ENCODE measurements at regions not wholly inside any gene's neighbourhood (a gene's known extent, or its start where the extent isn't known, plus 50 kb on each side); places are given as distances from the start of the nearest gene placed in this dataset.
"Not testable (repeated sequence)": the region's sequence is repeated elsewhere in the genome, so short reads cannot be mapped to it uniquely, and the experiment has no call there.

DNA sequence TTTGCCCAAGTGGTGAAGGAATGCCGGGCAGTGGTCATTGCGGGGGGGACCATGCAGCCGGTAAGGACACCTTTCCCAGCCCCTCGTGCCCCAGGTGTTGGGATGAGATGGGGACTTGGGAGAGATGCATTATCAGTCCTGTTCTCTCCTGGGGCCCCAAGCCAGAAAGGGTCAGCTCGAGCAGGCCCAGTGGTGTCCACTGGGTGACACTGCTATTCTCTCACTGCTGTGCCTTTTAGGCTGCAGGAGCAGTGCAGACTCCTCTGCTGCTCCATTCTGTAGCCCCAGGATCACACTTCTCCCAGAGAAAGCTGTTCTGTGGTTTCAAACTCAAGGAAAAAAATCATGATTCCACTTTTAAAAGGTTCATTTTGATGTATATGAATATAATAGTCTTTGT lies 99.1 kb upstream of the PZP start:
- CTCF ChIA-PET (ENCODE audit: unreplicated experiment); intact Hi-C loops (cut with micrococcal nuclease; ENCODE audit: unreplicated experiment); H3K9me2 ChIP-seq (ENCODE audit: insufficient read depth, low read length); H3K27ac ChIP-seq (ENCODE audit: low read depth, low read length, poor library complexity, severe bottlenecking); H3K79me2 ChIP-seq (ENCODE audit: insufficient read depth, low read depth, low read length); H4K20me1 ChIP-seq (ENCODE audit: insufficient read depth, low read length); H3K4me3 ChIP-seq (ENCODE audit: low read depth, low read length, poor library complexity, severe bottlenecking); H3K4me1 ChIP-seq (ENCODE audit: insufficient read depth, low read length, poor library complexity, severe bottlenecking); POLR2A ChIA-PET; H3K4me2 ChIP-seq (ENCODE audit: low read length); DNase-seq (ENCODE audit: low spot score); H2AFZ ChIP-seq (ENCODE audit: low read length); BruUV-seq (replicated peaks); H3K9me3 ChIP-seq (ENCODE audit: low read length): not testable (repeated sequence)
- peaks cover 11% of the 10 kb centered on the region for H3K36me3 ChIP-seq (ENCODE audit: insufficient read depth, low read length)

DNA sequence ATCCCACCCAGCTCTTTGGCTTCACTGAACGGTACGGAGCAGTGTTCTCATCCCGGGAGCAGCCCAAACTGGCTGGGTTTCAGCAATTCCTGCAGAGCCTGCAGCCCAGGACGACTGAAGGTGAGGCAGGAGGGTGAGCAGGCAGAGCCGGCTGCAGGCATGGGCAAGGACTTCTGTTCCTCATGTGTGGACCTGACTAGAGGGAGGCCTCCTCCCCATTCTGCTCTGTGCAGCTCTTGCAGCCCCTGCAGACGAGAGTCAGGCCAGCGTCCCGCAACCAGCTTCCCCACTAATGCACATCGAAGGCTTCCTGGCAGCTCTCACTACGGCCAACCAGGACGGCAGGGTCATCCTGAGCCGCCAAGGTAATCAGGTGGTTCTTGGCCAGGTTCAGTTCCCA lies 97.8 kb upstream of the PZP start:
- H3K36me3 ChIP-seq (ENCODE audit: insufficient read depth, low read length); H3K4me2 ChIP-seq (ENCODE audit: low read length); H3K4me1 ChIP-seq (ENCODE audit: insufficient read depth, low read length, poor library complexity, severe bottlenecking); DNase-seq (ENCODE audit: low spot score); H3K9me3 ChIP-seq (ENCODE audit: low read length); H3K9me2 ChIP-seq (ENCODE audit: insufficient read depth, low read length); H4K20me1 ChIP-seq (ENCODE audit: insufficient read depth, low read length); BruUV-seq (replicated peaks); H3K27ac ChIP-seq (ENCODE audit: low read depth, low read length, poor library complexity, severe bottlenecking); CTCF ChIA-PET (ENCODE audit: unreplicated experiment); H3K4me3 ChIP-seq (ENCODE audit: low read depth, low read length, poor library complexity, severe bottlenecking); POLR2A ChIA-PET; H2AFZ ChIP-seq (ENCODE audit: low read length); intact Hi-C loops (cut with micrococcal nuclease; ENCODE audit: unreplicated experiment); H3K79me2 ChIP-seq (ENCODE audit: insufficient read depth, low read depth, low read length): not testable (repeated sequence)

DNA sequence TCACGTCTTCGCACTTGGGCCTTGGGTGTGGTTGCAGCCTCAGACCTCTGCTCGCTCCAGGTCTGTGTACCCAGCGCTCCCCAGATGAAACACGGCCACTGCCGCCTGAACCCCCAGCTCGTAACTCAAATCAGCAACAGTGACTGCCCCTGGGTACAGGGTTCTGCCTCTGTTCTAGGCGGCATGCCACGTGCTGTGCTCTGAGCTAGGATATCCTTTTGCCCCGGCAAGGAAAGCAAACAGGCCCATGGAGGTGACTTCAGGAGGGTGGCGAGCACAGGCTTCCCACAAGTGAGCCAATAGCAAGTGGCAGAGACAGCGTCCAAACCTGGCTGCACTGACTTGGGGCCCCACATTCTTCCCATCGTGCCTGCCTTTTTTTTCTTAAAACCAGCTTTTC lies 96.3 kb upstream of the PZP start:
- H3K36me3 ChIP-seq (ENCODE audit: insufficient read depth, low read length); H3K4me3 ChIP-seq (ENCODE audit: low read depth, low read length, poor library complexity, severe bottlenecking); H2AFZ ChIP-seq (ENCODE audit: low read length); CTCF ChIA-PET (ENCODE audit: unreplicated experiment); BruUV-seq (replicated peaks); H3K27ac ChIP-seq (ENCODE audit: low read depth, low read length, poor library complexity, severe bottlenecking); H3K9me2 ChIP-seq (ENCODE audit: insufficient read depth, low read length); H3K9me3 ChIP-seq (ENCODE audit: low read length); H3K4me1 ChIP-seq (ENCODE audit: insufficient read depth, low read length, poor library complexity, severe bottlenecking); intact Hi-C loops (cut with micrococcal nuclease; ENCODE audit: unreplicated experiment); DNase-seq (ENCODE audit: low spot score); H3K79me2 ChIP-seq (ENCODE audit: insufficient read depth, low read depth, low read length); H3K4me2 ChIP-seq (ENCODE audit: low read length); POLR2A ChIA-PET; H4K20me1 ChIP-seq (ENCODE audit: insufficient read depth, low read length): not testable (repeated sequence)

DNA sequence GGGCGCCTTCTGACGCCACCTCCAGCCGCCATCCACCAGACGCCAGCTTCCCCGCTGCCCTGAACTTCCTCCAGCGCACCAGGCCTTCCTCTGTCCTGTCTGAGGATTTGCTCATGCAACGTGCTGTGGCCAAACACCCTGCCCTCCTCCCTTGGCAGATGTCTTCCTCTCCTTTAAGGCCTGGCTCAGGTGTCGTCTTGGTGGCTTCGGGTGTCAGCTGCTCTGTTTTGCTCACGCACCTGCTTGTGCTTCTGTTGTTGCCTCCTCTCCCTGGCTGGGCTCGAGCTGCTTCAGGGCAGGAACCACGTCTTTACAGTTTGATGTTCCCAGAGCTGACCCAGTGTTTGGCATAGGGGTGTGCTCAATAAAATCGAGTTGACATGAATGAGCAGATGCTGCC lies 87.7 kb upstream of the PZP start:
- DNase-seq (ENCODE audit: low spot score); intact Hi-C loops (cut with micrococcal nuclease; ENCODE audit: unreplicated experiment); H3K9me2 ChIP-seq (ENCODE audit: insufficient read depth, low read length); H3K36me3 ChIP-seq (ENCODE audit: insufficient read depth, low read length); CTCF ChIA-PET (ENCODE audit: unreplicated experiment); H3K4me2 ChIP-seq (ENCODE audit: low read length); H3K4me1 ChIP-seq (ENCODE audit: insufficient read depth, low read length, poor library complexity, severe bottlenecking); H3K4me3 ChIP-seq (ENCODE audit: low read depth, low read length, poor library complexity, severe bottlenecking); H3K9me3 ChIP-seq (ENCODE audit: low read length); BruUV-seq (replicated peaks); POLR2A ChIA-PET; H2AFZ ChIP-seq (ENCODE audit: low read length); H4K20me1 ChIP-seq (ENCODE audit: insufficient read depth, low read length); H3K27ac ChIP-seq (ENCODE audit: low read depth, low read length, poor library complexity, severe bottlenecking); H3K79me2 ChIP-seq (ENCODE audit: insufficient read depth, low read depth, low read length): not testable (repeated sequence)

DNA sequence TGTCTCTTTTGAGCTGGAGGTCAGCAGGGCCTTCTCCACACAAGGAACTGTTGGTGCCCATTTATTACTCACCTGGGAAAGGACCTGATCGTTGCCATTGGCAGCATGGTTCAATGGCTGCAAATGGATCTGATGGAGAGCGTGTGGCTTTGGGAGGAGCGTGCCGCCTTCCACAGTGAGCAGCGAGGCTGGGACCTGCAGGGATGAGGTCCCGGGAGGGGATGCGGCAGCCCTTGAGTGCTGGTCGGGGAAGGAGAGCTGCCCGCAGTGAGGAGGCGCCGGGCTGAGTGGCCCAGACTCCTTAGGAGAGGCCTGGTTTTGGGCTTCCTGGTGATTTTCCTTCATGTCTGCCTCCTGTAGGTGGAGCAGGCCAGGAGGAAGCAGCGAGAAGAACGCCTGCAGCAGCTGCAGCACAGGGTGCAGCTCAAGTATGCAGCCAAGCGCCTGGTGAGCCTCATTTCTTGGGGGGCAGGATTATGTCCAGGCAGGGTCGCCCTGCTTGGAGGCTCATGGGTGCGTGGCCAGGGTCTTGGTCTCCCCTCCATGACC lies 86.0 kb upstream of the PZP start:
- CTCF ChIA-PET (ENCODE audit: unreplicated experiment); H2AFZ ChIP-seq (ENCODE audit: low read length); H3K4me3 ChIP-seq (ENCODE audit: low read depth, low read length, poor library complexity, severe bottlenecking); H3K9me2 ChIP-seq (ENCODE audit: insufficient read depth, low read length); H3K4me1 ChIP-seq (ENCODE audit: insufficient read depth, low read length, poor library complexity, severe bottlenecking); BruUV-seq (replicated peaks); H3K4me2 ChIP-seq (ENCODE audit: low read length); intact Hi-C loops (cut with micrococcal nuclease; ENCODE audit: unreplicated experiment); H3K36me3 ChIP-seq (ENCODE audit: insufficient read depth, low read length); DNase-seq (ENCODE audit: low spot score); H3K9me3 ChIP-seq (ENCODE audit: low read length); POLR2A ChIA-PET; H4K20me1 ChIP-seq (ENCODE audit: insufficient read depth, low read length); H3K79me2 ChIP-seq (ENCODE audit: insufficient read depth, low read depth, low read length); H3K27ac ChIP-seq (ENCODE audit: low read depth, low read length, poor library complexity, severe bottlenecking): not testable (repeated sequence)

DNA sequence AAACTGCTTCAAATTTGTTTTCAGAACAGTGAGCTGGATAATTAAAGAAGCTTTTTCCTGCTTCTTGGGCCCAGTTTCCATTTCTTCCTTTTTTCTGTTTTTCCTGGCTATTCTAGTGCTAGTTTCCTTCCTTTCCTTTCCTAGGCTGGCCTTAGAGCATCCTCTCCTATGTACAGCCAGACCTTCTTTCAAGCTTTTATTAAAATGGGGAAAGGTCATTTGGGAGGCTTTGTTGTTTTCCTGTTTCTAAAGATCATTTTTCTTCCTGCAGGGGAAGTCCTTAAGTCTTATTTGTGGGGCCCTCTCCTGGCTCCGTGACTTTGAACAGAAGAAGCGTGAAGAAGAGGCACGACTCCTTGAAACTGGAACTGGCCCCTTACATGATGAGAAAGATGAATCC lies 85.2 kb upstream of the PZP start:
- H3K79me2 ChIP-seq (ENCODE audit: insufficient read depth, low read depth, low read length); H3K9me2 ChIP-seq (ENCODE audit: insufficient read depth, low read length); DNase-seq (ENCODE audit: low spot score); H3K27ac ChIP-seq (ENCODE audit: low read depth, low read length, poor library complexity, severe bottlenecking); H2AFZ ChIP-seq (ENCODE audit: low read length); intact Hi-C loops (cut with micrococcal nuclease; ENCODE audit: unreplicated experiment); H3K36me3 ChIP-seq (ENCODE audit: insufficient read depth, low read length); H3K4me2 ChIP-seq (ENCODE audit: low read length); H3K4me3 ChIP-seq (ENCODE audit: low read depth, low read length, poor library complexity, severe bottlenecking); H4K20me1 ChIP-seq (ENCODE audit: insufficient read depth, low read length); POLR2A ChIA-PET; BruUV-seq (replicated peaks); CTCF ChIA-PET (ENCODE audit: unreplicated experiment); H3K4me1 ChIP-seq (ENCODE audit: insufficient read depth, low read length, poor library complexity, severe bottlenecking); H3K9me3 ChIP-seq (ENCODE audit: low read length): not testable (repeated sequence)

DNA sequence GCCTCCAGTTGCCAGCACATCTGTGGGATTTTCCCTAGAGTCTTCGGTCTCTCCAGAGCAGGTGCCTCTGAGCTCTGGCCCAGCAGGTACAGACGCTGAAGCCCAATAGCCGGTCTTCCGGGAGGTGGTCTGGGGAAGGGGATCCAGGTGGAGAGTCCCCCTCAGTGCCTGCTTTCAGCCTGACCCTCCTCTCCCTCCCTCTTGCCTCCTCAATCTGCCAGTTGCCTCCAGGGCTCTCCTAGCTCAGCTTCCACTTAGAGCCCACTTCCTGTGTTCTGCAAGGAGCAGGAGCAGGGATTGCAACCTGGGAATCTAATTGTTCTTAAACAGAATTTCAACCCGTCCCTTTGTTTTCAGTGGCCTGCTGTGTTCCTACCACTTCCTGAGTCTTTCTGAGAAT lies 81.8 kb upstream of the PZP start:
- DNase-seq (ENCODE audit: low spot score); CTCF ChIA-PET (ENCODE audit: unreplicated experiment); H2AFZ ChIP-seq (ENCODE audit: low read length); intact Hi-C loops (cut with micrococcal nuclease; ENCODE audit: unreplicated experiment); H3K4me3 ChIP-seq (ENCODE audit: low read depth, low read length, poor library complexity, severe bottlenecking); H3K27ac ChIP-seq (ENCODE audit: low read depth, low read length, poor library complexity, severe bottlenecking); H4K20me1 ChIP-seq (ENCODE audit: insufficient read depth, low read length); H3K79me2 ChIP-seq (ENCODE audit: insufficient read depth, low read depth, low read length); H3K9me2 ChIP-seq (ENCODE audit: insufficient read depth, low read length); BruUV-seq (replicated peaks); H3K4me2 ChIP-seq (ENCODE audit: low read length); H3K36me3 ChIP-seq (ENCODE audit: insufficient read depth, low read length); POLR2A ChIA-PET; H3K9me3 ChIP-seq (ENCODE audit: low read length); H3K4me1 ChIP-seq (ENCODE audit: insufficient read depth, low read length, poor library complexity, severe bottlenecking): not testable (repeated sequence)
